Stimulated activated CD4-positive, alpha-beta T cell treated with anti-CD3 and anti-CD28 coated beads, TNF-alpha, amount 100 ng/mL, for 4 hours (primary cell): ENCODE measurements at regions not wholly inside any gene's neighbourhood (a gene's known extent, or its start where the extent isn't known, plus 50 kb on each side); places are given as distances from the start of the nearest gene placed in this dataset.
"Not testable (repeated sequence)": the region's sequence is repeated elsewhere in the genome, so short reads cannot be mapped to it uniquely, and the experiment has no call there.

Source experiments
- DNase-seq, 3 experiments: peaks; one replicate each; pipeline ENCODE4 v3.0.0-alpha.2; 2020; ENCODE audit warnings: low read depth in 3 of 3

DNA sequence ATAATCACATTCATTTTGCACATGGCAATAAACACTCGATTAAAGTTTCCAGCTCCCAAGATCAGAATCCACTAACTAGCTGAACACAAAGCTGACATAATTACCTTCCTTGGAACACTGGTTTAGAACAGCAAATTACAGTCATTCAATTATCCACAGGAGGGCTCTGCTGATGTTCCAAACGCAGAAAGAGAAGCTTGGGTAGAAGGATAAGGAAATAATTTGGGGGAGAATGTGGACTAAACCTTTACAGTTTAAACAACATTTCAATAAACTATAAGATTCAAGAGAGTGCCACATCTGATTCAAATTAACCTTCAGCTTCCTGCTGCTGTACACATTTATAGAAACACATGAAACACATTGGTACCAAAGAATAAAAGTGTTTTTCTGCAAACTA is 67.8 kb upstream of the ARL4C start:
- no peak for DNase-seq

DNA sequence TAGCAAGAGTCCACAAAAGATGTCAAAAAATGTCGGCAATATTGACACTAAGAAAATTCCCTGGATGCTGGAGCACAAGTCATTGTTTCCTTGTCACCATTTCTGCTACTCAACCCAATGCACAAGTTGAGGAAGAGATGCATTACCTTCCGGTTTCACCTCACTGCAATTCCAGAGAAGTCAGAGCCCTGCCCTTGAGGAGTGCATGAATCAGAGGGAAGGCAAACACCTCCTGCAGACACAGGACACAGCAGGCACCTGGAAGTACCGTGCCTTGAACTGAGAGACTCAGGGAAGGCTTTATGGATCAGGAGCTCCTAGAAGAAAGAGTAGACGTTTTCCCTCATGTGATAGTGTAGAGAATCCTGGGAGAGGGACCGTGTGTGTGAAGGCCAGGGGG is 62.7 kb upstream of the ARL4C start:
- no peak for DNase-seq

DNA sequence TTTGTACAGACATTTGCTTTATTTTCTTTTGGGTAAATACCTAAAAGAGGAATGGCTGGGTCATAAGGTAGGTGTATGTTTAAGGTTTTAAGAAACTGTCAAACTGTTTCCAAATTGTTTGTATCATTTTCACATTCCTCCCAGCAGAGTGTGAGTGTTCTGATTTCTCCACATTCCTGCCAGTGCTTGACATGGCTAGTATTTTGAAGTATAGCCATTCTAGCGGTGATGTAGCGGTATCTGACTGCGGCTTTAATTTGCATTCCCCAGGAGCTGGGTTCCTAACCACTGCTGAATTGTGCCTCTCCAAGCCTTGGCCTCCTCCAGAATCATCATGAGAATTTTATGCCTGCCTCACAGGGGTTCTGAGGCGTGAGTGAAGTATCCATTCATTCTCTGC is 61.8 kb upstream of the ARL4C start:
- DNase-seq, result no peak

DNA sequence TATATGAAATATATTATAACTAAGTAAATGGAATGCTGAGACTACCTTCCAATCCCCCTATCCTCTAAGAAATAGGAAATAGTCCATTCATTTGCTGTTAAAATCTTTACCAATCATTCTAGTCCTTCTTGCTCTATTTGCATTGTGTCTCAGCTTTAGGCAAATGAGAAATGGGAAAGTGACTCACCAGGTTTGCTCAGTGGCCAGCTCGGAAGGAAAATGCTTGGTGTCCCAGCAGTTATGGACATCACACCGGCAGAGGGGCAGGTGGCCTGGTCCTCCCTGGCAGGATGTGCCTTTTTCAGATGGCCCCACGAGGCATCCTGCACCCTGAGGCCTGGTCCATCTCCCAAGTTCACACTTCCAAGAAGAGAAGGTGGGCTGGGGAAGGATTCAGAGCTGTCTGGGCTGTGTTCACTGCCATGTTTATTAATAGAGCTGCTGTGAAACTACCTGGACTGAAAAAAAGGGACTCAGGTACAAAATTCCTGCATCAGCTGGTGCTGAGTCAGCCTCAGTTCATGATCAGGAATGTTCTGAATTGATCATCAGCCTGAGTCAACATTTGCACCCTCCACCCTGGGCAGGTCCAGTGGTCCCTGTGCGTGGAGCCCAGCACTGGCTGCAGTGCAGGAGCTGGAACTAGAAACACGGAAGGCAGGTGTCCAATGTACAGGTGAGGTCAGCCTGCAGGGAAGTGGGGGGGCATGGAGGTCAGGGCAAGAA is 60.1 kb upstream of the ARL4C start:
- DNase-seq, result no peak

DNA sequence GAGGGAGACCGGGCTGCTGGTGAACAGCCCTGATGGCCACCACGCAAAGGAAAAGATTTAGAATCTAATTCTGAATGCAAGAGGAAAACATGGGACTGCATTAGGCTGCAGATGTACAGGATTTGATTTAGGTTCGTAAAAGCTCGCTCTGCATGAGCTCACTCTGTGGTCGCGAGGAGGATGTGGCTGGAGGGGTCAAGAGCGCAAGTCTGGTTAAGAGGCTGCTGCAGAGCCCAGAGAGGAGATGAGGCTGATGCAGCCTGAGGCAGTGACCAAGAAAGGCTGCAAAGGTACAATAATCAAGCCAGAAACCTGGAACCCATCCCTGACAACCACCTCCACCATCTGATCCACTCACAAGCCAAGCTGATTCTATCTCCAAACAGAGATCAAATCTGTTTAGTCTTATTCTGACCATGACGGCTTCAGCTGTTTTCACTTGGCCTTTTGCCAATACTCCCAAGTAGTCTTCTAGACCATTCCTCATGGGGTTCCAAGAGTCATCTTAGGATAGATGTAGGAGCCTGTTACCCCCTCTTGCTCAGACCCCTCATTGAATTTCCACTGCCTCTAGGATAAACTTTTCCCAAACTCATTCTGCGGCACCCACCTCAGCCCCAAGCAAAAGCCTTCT is 58.9 kb upstream of the ARL4C start:
- no peak for DNase-seq

DNA sequence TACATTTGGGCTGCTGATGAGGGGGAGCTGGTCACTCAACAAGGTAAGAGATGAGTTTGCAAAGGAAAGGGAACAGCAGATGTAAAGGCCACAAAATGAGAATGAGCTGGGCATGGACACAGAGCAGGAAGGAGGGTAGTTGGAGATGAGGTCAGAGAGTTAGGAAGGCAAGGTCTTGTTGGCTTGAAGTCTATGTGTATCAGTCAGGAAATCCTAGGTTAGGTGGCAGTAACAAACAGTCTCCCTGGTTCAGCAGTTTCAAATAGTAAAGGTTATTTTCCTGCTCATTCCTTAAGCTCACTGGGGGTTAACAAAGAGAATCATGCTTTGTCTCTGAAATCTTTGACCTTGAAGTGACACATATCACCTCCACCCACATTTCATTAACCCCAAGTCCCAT is 58.3 kb upstream of the ARL4C start:
- no peak for DNase-seq

DNA sequence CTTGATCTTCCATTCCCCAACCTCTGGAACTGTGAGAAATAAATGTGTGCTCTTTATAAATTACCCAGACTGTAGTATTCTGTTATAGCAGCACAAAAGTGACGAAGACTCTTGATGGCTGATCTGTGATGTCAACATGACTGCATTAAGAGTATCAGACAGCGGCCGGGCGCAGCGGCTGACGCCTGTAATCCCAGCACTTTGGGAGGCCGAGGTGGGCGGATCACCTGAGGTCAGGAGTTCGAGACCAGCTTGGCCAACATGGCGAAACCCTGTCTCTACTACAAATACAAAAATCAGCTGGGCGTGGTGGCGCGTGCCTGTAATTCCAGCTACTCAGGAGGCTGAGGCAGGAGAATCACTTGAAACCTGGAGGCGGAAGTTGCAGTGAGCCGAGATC is 56.3 kb upstream of the ARL4C start:
- DNase-seq, result not testable (repeated sequence)

DNA sequence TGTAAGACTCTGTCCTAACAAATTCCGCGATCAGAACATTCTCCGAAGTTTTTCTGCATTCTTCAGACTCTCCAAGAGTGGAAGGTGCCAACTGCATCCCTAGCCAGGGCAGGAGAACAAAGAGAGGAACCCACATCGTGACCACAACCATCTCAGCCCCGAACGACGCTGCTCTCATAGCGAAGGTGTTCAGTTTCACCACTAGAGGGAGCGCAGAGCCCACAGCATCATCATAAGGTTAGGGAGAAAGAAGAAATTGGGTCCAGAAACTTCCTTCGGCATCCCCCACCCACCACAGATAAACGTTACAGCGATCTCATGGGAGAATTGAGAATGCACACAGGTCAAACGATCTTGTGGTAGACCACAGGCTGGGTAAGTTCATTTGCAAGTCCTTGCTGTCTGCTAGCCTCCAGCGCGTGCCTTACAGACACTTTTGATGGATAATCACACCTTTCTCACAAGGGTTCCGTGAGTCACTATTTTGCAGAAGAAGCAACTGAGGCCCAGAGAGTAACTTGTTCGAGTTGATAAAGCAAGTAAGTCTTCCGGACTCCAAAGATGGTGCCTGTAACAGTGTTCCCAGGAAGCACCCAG is 53.7 kb upstream of the ARL4C start:
- peak; percentile 10 to 23 (median 21) for DNase-seq

DNA sequence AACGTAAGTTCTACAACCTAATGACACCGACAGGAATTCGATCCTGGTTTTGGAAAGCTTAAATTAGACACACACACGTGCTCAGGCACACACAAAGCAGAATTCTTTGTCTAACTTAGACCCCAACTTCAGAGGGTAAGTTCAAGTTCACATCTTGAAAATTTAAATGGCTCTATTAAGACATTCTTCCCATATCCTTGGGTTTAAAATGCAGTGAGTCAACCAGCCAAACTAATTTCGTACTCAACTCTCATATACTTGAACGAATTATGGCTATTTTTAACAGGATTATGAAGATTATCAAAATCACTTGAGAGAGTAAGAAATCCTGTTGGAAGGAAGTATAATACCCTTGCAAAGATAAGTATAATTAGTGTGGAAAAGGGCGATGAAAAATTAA is 53.2 kb upstream of the ARL4C start:
- no peak for DNase-seq

DNA sequence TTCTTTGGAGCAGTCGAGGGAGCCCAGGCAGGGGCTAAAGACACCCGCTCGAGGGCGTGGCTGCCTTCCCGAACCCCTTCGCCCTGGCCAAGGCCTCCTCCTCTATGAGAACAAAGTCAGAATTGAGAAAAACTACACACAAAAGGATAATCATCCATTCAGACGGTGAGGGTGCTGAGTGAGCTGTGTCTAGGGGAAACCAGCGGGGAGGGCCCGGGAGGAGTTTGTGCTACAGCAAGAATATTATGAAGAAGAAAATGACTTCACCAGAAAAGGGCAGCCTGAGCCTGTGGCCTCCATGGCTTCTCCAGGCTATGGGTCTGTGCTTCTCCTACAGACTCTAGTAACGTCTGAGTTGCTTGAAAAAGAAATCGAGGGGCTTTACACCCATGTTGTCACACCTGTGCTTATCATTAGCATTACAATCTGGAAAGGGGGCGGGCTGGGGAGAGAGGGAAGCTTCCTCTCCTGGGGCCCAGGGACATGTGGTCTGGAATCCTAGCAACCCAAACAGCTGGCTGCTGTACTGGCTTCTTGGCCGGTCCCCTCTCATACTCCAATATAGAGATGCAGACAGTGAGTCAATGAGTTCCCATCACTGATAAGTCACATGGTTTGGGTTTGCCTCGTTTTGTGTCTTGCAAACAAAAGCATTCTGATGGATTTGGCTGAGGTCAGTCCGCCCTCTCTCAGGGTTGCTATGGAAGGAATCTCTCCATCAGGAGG is 52.0 kb upstream of the ARL4C start:
- DNase-seq, result no peak

DNA sequence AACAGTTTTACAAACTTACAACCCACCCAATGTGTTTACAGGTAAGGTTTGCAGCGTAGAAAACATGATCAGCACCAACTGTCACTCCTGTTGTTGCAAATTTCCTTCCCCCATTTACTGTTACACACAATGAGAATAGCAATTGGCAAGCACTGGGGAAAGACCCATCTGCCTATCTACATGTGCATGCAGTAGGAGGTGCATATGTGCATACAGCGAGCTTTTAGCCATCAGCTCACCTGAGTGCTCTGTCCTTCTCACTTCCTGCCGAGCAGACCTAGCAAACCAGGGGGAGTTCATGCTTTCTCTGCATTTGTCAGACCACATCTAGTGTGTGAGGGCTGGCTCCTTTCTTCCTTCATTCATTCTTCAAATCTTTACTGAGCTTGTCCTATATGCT is 49.9 kb upstream of the ARL4C start:
- DNase-seq, result no peak
